A172 (cell line): ENCODE measurements at regions not wholly inside any gene's neighbourhood (a gene's known extent, or its start where the extent isn't known, plus 50 kb on each side); places are given as distances from the start of the nearest gene placed in this dataset.
A peak's percentile ranks its signal among the peaks of the same experiment; 100 is the strongest.
"Not testable (repeated sequence)": the region's sequence is repeated elsewhere in the genome, so short reads cannot be mapped to it uniquely, and the experiment has no call there.

Experiments used
- DNase-seq: peaks from one replicate; pipeline ENCODE4 v3.0.0-alpha.2; 2015; ENCODE audit warnings: low spot score

DNA sequence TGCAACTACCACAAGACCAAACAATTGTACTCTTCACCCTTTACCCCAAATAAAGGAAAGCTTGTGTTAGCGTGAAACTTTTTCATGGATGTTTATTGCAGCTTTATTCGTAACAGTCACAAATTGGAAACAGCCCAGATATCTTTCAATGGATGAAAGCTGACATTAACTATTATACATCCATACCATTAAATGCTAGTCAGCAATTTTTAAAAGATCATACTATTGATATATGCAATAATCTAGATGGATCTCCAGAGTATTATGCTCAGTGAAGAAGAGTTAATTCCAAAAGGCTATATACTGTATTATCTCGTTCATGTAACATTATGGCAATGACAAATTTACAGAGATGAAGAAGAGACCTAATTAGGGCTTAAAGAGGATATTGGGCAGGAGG, 1491.2 kb upstream of the CDH8 start:
- DNase-seq: no peak

DNA sequence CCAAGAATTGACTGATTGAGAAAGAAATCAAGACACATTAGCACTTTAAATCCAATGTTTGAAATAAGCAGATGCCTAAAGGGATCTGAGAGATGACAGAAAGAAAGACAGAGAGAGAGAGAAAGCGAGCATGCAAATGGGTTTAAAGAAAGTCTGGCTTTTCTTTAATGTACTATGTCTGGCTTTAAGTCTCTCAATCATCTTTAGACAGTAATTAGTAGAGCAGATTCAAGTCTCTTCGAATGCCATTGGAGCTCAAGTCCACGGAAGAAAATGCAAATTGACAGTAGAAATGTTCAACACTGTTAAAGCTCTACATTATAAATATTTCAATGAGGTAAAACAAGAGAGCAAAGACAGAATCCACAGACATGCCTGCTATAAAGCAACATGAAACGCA, 1480.2 kb upstream of the CDH8 start:
- DNase-seq: no peak

DNA sequence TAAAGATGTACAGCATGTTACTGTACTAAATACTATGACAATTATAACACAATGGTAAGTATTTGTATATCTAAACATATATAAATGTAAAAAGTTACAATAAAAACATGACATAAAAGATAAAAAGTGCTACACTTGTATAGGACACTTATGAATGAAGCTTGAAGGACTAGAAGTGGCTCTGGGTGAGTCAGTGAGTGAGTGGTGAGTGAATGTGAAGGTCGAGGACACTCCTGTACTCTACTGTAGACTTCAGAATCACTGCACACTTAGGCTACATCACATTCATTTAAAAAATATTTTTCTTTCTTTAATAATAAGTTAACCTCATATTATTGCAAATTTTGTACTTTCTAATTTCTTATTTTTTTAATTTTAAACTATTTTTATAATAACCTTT, 1476.7 kb upstream of the CDH8 start:
- no peak for DNase-seq

- DNase-seq: no peak
These were observed 1461.2 kb upstream of the CDH8 start for GRCh38 chr16:63497408-63497807.

DNA sequence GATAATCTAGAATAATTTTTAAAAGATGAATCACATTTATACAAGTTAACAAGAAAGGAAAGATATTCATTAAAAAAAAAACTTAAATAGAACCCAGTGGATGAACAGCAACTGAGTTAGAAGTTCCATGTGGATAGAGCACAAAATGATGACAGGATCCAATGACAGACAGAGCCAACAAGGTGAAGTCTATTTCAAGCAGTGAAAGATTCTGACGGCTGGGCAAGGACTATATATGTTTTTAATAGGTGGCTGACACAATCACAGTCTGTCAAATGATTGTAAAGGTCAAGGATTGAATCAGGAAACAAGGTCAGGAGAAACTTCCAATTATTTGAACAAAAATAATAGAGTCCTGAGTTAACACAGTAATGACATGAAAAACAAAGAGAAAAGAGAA, 1460.0 kb upstream of the CDH8 start:
- no peak for DNase-seq

GRCh38 chr16:63488955-63489354, 1452.7 kb upstream of the CDH8 start:
- no peak for DNase-seq

GRCh38 chr16:63481060-63481459, 1444.8 kb upstream of the CDH8 start:
- DNase-seq: no peak

DNA sequence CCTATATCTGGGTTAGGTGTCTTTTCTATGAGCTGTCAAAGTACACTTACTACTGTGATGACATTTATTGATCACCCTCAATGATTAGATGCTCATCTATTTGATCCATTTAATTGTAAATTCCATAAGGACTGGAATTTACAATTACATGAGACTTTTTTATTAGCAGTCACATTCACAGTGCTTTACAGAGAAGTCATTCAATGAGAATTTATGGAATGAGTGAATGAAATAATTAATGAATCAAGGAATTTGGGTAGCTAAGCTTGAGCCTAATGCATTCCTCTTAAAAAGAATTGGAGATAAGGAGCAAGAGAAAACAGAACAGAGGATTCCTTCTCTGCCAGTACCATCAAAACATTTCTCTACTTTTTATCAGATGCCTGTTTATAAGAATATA, 1437.5 kb upstream of the CDH8 start:
- DNase-seq: no peak

DNA sequence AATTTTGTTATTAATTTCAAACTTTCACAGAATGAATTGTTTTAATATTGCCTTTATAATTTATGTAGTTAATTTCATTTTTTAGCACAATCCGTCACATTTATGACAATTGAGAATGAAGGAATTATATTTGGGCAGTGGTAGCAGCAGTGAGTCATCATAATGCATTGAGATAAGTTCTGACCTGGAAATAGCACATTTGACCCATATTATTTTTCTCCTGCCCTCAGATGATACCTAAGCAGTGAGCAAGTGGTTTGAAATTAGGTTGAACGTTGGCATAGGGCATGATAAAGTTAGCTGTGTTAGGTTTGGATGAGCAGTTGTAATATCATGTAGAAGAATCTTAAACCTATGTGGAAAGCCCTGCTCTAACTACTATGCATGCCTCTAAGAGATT, 1431.3 kb upstream of the CDH8 start:
- peak; percentile 33 for DNase-seq

- no peak for DNase-seq
These were observed 1426.1 kb upstream of the CDH8 start for GRCh38 chr16:63462316-63462715.

DNA sequence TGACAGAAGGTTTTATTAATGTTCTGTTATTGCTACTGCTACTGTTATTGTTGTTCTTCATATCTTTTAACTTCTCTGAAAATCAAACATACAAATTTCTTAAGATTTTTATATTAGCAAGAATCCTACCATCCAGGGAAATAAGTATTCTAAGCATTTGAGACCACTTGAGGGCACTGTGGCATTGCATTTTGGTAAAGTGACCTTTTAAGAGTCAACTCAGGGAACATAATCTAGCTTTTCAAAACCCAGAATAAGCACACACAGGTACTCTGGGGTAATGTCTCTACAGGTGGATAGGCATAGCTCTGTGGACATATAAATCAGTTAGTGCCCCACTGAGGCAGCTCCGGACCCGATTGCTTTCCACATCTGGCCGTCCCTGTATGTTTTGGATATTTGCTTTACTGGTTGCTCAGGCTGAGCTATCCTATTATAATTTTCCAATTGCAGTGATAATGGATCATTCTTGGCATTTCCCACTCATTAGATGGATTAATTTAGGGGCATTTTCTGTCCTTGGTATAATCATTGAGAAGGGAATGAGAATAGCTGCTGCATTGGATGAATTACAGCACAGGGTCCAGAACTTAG, 1425.1 kb upstream of the CDH8 start:
- peak; percentile 48 for DNase-seq

DNA sequence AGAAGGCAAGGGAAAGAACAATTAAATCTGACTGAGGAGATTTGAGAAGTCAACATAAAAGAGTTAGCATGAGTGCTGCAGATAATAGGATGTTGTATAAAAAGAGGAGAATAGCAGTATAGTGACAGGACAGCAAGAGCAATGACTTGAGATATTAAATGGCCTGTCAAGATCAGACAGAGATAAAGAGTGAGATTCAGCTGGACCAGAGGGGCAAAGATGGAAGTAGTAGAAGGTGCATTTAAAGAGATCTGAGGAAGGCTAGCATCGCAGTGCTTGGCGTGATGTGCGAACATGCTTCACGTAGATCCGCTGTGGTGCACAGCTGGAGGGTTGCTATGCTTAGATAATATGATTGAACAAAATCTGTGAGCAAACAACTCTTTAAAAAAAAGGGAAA, 1422.6 kb upstream of the CDH8 start:
- no peak for DNase-seq

GRCh38 chr16:63457869-63458268, 1421.6 kb upstream of the CDH8 start:
- DNase-seq: no peak

DNA sequence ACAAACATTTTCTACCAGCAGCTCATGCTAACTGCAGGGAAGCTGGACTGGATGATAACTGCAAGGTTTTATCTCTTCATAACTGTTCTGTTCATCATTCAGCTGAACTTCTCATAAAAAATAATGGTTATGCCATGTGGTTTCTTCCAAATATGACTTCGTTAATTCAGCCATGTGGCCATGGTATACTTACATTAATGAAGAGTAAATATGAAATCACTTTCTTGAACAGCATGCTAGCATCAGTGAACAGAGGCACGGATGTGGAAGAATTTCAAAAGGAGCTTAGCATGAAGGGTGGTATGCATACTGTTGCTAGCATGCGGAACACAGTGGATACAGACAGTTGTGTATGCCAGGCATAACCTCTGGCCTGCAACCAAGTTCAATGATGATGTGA, 1417.0 kb upstream of the CDH8 start:
- no peak for DNase-seq

DNA sequence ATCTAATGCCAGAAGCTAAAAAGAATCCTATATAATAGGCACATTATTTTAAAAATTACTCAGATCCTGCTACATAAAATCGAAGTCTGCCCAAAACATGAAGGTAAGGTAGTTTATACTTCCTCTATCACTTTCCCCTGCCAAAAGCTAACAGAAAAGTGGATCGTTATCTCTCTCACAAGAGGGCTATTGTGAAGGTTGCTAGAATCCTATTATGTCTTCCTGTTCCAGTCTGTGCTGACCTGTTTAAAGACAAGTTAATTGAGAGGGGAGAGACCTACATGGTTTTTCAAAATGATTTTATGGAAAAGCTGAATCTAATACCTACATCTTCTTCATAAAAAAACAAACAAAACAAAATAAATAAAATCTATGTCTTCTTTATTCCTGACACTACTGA, 1410.9 kb upstream of the CDH8 start:
- no peak for DNase-seq

- peak; percentile 36 for DNase-seq
These were observed 1406.0 kb upstream of the CDH8 start for GRCh38 chr16:63442246-63442645.

- DNase-seq: no peak
These were observed 1390.1 kb upstream of the CDH8 start for GRCh38 chr16:63426275-63426870.

GRCh38 chr16:63422715-63423114, 1386.5 kb upstream of the CDH8 start:
- DNase-seq: no peak

DNA sequence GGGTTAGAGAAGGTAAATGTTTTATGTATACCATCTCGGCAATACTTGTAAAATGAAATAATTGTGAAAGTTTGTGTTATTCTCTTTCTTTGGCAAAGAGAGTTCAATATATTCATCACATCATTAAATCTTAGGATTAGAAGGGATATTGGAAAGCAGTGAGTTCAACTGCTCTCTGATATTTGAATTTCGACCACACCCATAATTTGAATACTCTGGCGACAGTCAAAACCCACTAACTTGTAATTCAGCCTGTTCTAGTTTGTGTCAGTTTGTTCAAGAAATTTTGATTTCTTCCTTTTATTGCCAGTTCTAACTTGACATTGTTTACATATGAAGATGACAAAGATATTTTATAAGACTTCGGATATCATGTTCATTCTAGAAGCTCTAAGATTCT, 1380.5 kb upstream of the CDH8 start:
- no peak for DNase-seq

- no peak for DNase-seq
These were observed 1378.8 kb upstream of the CDH8 start for GRCh38 chr16:63415014-63415413.

GRCh38 chr16:63410594-63410993, 1374.4 kb upstream of the CDH8 start:
- DNase-seq: no peak

DNA sequence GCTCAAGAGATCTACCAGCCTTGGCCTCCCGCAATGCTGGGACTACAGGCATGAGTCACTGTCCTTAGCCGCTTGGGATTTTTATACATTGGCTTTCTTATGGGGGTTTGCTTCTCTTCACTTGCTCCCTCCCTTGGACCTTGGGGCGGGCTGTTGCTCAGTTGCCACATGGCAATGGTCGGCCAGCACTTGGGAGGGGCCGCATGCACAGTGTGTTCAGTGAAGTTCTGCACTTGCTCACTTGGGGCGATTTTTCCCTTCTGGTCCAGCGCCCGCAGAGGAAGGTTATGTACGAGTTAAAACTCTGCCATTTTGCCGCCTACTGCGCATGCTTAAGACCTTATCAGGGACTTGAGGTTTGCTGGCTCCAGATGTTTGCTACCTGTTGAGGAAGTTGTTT, 1367.6 kb upstream of the CDH8 start:
- DNase-seq: no peak

GRCh38 chr16:63388277-63388676, 1352.0 kb upstream of the CDH8 start:
- DNase-seq: not testable (repeated sequence)

GRCh38 chr16:63385714-63386432, 1349.6 kb upstream of the CDH8 start:
- DNase-seq: no peak
